ENCODE measurements at regions not wholly inside any gene's neighbourhood (a gene's known extent, or its start where the extent isn't known, plus 50 kb on each side); places are given as distances from the start of the nearest gene placed in this dataset.
"Not testable (repeated sequence)": the region's sequence is repeated elsewhere in the genome, so short reads cannot be mapped to it uniquely, and the experiment has no call there.

- no peak for DNase-seq (ENCODE audit: low read depth, low spot score)
Observed at GRCh38 chrX:77160301-77160700, 286.9 kb upstream of the FGF16 start.

GRCh38 chrX:77162777-77163176, 284.4 kb upstream of the FGF16 start:
- DNase-seq (ENCODE audit: low read depth, low spot score) = no peak

GRCh38 chrX:77167993-77168392, 279.2 kb upstream of the FGF16 start:
- no peak for DNase-seq (ENCODE audit: low read depth, low spot score)

GRCh38 chrX:77174680-77175519, 272.3 kb upstream of the FGF16 start:
- DNase-seq (ENCODE audit: low read depth, low spot score) = no peak

GRCh38 chrX:77200663-77201062, 246.5 kb upstream of the FGF16 start:
- DNase-seq (ENCODE audit: low read depth, low spot score) = no peak

GRCh38 chrX:77223046-77223445, 224.1 kb upstream of the FGF16 start:
- DNase-seq (ENCODE audit: low read depth, low spot score) = no peak

- DNase-seq (ENCODE audit: low read depth, low spot score) = no peak
Observed at GRCh38 chrX:77264490-77264889, 182.7 kb upstream of the FGF16 start.

- no peak for DNase-seq (ENCODE audit: low read depth, low spot score)
Observed at GRCh38 chrX:77275392-77275791, 171.8 kb upstream of the FGF16 start.

GRCh38 chrX:77276742-77277141, 170.4 kb upstream of the FGF16 start:
- DNase-seq (ENCODE audit: low read depth, low spot score) = no peak

GRCh38 chrX:77277911-77278310, 169.3 kb upstream of the FGF16 start:
- DNase-seq (ENCODE audit: low read depth, low spot score) = no peak

GRCh38 chrX:77279373-77279772, 167.8 kb upstream of the FGF16 start:
- not testable (repeated sequence) for DNase-seq (ENCODE audit: low read depth, low spot score)

- no peak for DNase-seq (ENCODE audit: low read depth, low spot score)
Observed at GRCh38 chrX:77293331-77293995, 153.7 kb upstream of the FGF16 start.

GRCh38 chrX:77298296-77298695, 148.9 kb upstream of the FGF16 start:
- no peak for DNase-seq (ENCODE audit: low read depth, low spot score)

GRCh38 chrX:77298790-77299189, 148.4 kb upstream of the FGF16 start:
- no peak for DNase-seq (ENCODE audit: low read depth, low spot score)

- DNase-seq (ENCODE audit: low read depth, low spot score) = no peak
Observed at GRCh38 chrX:77299549-77299948, 147.6 kb upstream of the FGF16 start.

- DNase-seq (ENCODE audit: low read depth, low spot score) = no peak
Observed at GRCh38 chrX:77342004-77342403, 105.2 kb upstream of the FGF16 start.

- no peak for DNase-seq (ENCODE audit: low read depth, low spot score)
Observed at GRCh38 chrX:77346859-77347258, 100.3 kb upstream of the FGF16 start.

- no peak for DNase-seq (ENCODE audit: low read depth, low spot score)
Observed at GRCh38 chrX:77347572-77347971, 99.6 kb upstream of the FGF16 start.

GRCh38 chrX:77389891-77390290, 57.3 kb upstream of the FGF16 start:
- DNase-seq (ENCODE audit: low read depth, low spot score) = no peak

GRCh38 chrX:77390365-77390764, 56.8 kb upstream of the FGF16 start:
- not testable (repeated sequence) for DNase-seq (ENCODE audit: low read depth, low spot score)

- no peak for DNase-seq (ENCODE audit: low read depth, low spot score)
Observed at GRCh38 chrX:77396781-77397180, 50.4 kb upstream of the FGF16 start.

Data from smooth muscle cell of the brain vasculature (primary cell).